Adrenal gland (tissue), 5 donors: ENCODE measurements at regions not wholly inside any gene's neighbourhood (a gene's known extent, or its start where the extent isn't known, plus 50 kb on each side); places are given as distances from the start of the nearest gene placed in this dataset.

ENCODE experiments used
- POLR2A ChIP-seq, 2 donors: fragments of 450-650 bp; IDR thresholded peaks; one replicate each; pipeline ENCODE4 v1.6.1; 2017; ENCODE audit warnings: antibody characterized with exemption in 2 of 2, mild to moderate bottlenecking in 2 of 2, moderate library complexity in 1 of 2
- TF ChIP-seq, protein P1 (sequence below), 6 experiments: fragments of 450-650 bp in 4 of 6; fragments of 200-600 bp in 2 of 6; sonication (generic) in 1 of 6; IDR thresholded peaks; 1 replicate in 5 of 6; 2 replicates in 1 of 6; pipeline versions ENCODE4 v1.5.1 to v1.8.0; 2016 to 2021; ENCODE audit warnings: antibody characterized with exemption in 6 of 6, mild to moderate bottlenecking in 2 of 6, moderate library complexity in 1 of 6
- donor health status: DM: no; HTN: no; CAD: no.

DNA sequence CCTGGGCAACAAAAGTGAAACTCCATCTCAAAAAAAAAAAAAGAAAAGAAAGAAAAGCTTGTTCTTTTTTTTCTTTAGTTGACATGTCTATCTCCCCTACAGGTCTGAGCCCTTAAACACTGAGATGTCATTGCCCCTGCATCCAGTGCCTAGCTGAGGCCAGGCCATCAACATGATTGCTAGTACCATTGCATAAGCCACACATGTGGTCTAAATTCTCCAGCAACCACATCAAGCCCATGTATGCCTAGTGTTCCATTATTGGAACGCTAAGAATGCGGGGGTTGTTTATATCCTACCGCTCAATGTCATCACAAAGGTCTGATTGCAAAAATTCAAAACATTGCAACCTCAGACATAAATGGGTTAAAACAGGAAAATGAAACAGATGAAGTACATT, 62.7 kb downstream of the NPTX2 start:
- no peak for TF ChIP-seq POLR2A (IDR thresholded peaks at IDR 0.05)
- TF ChIP-seq, protein P1, sequence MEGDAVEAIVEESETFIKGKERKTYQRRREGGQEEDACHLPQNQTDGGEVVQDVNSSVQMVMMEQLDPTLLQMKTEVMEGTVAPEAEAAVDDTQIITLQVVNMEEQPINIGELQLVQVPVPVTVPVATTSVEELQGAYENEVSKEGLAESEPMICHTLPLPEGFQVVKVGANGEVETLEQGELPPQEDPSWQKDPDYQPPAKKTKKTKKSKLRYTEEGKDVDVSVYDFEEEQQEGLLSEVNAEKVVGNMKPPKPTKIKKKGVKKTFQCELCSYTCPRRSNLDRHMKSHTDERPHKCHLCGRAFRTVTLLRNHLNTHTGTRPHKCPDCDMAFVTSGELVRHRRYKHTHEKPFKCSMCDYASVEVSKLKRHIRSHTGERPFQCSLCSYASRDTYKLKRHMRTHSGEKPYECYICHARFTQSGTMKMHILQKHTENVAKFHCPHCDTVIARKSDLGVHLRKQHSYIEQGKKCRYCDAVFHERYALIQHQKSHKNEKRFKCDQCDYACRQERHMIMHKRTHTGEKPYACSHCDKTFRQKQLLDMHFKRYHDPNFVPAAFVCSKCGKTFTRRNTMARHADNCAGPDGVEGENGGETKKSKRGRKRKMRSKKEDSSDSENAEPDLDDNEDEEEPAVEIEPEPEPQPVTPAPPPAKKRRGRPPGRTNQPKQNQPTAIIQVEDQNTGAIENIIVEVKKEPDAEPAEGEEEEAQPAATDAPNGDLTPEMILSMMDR (IDR thresholded peaks at IDR 0.05), result no peak
